HPDE6-E6E7 (cell line): ENCODE measurements at regions not wholly inside any gene's neighbourhood (a gene's known extent, or its start where the extent isn't known, plus 50 kb on each side); places are given as distances from the start of the nearest gene placed in this dataset.

Experiments
- DNase-seq: peaks from one replicate; pipeline ENCODE4 v3.0.0; 2011; ENCODE audit warnings: missing footprints; ENCODE audit errors: extremely low spot score

GRCh38 chr15:85307687-85308045, 72.7 kb upstream of the AKAP13 start:
- DNase-seq: no peak

DNA sequence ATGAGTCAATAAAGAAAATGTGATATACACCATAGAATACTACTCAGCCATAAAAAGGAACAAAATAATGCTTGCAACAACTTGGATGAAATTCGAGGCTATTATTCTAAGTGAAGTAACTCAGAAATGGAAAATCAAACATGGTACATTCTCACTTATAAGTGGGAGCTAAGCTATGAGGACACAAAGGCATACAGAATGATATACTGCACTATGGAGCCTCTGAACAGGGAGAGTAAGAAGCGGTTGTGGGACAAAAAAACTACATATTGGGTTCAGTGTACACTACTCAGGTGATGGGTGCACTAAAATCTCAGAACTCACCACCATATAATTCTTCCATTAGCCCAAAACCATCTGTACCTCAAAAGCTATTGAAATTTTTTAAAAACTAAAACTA, 68.8 kb upstream of the AKAP13 start:
- no peak for DNase-seq

DNA sequence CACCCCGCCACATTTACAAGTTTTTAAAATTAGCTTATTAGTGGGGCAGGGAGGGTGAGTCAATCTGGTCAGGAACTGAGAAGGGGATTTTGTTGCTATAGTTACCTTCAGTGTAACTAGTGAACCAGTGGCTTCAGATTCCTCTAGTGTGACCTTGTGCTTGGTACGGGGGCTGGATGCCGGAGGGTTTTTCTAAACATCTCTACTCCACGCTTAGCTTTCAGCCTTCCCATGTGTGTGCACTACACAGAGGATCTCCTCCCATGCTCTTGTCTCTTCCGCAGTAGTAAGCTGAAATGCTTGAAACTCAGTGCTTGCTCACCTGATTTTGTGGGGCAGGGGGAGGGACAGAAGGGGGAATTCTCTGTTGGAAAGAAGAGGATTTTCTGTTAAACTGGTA, 67.9 kb upstream of the AKAP13 start:
- DNase-seq: no peak

- no peak for DNase-seq
Measured at GRCh38 chr15:85312929-85313331, 67.5 kb upstream of the AKAP13 start.

- DNase-seq: no peak
Measured at GRCh38 chr15:85313339-85313738, 67.1 kb upstream of the AKAP13 start.

DNA sequence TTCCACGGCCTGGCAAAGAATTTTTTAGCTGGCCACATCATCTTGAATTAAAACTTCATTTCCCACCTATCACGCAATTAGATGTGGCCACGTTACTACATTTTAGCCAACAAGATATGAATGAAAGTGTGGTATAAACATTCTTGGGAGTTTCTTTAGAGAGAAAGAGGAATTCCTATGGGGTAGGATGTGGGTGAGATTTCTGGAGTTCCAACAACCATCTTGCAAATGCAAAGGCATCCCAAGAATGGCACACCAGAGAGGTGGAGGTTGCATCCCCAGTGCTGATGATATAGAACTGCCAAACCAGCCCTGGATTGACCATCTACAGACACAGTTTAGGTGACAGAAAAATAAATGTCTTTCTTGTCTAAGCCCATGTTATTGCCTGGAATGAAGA, 66.3 kb upstream of the AKAP13 start:
- no peak for DNase-seq

- no peak for DNase-seq
Measured at GRCh38 chr15:85314633-85315032, 65.8 kb upstream of the AKAP13 start.

DNA sequence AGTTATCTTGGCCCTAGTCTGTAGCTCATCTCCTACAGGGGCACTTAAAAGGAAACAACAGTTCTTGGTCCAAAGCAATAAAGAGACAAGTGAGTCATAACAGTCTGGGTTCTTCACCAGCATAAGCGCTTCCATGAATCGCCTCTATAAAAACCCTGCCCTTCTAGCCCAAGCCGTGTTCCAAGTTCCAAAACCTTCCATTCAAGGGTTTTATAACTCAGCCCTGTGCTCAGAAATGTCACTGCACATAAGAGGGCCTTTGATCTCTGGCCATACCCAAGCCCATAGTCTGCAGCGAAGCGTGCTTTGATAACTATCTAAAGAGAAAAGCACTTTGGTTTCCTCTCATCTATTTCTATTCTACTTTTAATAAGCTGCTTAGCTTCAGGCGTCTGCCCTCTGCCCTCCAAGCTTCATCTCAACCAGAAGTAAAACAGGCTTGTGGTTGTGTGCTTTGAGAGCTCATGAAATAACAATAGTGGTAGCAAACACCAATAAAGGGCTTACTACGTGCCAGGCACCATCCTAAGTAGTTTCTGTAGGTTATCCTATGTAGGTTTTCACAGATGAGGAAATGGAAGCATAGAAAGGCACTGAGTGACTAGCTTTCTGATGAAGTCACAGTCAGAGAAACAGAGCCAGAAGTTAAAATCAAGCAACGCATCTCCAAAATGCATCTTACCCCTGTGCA, 64.0 kb upstream of the AKAP13 start:
- no peak for DNase-seq

- DNase-seq: no peak
Measured at GRCh38 chr15:85318048-85318731, 62.2 kb upstream of the AKAP13 start.

DNA sequence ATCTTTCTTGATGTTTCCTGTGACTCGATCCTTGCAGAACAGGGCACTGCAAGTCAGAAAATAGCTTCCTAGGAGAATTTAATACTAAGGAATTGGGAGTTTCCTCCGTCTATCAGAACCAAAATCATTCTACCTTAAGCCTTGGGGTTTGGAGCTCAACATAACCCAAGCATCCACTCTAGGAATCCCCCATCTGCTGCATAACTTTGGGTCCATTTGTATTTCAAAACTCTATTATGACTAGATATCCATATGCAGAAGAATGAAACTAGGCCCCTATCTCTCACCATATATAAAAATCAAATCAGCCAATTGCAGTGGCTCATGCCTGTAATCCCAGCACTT, 61.7 kb upstream of the AKAP13 start:
- DNase-seq: no peak

DNA sequence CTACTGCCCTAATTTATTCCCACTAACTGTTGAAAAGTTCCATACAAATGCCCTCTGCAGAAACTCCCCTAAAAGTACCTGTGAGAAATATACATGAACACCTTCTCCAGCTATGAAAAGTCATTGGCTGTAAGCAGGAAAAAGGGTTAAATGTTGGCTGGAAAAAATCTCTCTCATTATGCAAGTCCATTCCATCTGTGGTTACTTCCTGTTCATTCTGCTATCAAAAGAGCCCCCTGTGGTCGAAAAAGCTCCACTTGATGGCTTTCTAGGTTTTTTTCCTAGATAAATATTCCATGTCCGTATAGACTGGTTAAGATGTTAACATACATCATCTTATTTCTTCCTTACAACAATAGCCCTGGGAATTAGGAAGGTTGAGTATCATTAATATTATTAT, 56.2 kb upstream of the AKAP13 start:
- DNase-seq: no peak

DNA sequence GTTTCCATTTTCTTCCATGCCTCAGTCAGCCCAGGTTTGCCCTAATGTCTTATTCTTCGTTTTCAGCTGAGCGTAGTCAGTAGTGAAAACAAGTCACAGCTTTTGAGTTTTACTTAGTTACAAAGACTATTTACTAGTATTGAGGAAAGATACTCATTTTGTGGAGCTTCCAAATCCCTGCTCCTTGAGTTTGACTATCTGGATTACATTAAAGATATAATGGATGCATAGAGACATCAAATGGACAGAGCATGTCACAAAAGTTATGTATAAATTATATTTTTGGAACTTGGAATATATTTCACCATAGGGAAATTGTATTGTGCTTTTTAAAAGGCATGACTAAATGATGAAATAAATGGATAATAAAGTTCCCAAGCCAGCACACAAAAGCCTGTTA, 54.6 kb upstream of the AKAP13 start:
- DNase-seq: no peak

DNA sequence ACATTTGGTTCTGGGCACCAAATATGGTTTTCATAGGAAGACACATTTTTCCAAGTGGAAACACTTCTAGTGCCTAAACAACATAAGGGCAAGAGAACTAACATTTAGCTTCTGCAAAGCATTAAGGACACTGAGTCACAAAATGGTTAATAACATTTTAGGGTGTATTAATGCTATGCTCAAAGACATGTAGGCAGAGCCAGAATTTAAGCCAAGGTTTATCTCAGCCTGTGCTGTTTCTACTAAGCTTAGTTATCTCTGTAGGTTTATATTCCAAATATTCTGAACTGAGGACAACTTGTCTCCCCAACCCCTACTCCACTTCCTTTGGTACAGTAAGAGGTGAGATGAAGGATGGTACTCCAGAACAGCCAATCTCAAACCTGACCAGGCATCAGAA, 54.1 kb upstream of the AKAP13 start:
- no peak for DNase-seq

GRCh38 chr15:85327820-85328219, 52.6 kb upstream of the AKAP13 start:
- DNase-seq: no peak

GRCh38 chr15:85329561-85330422, 50.6 kb upstream of the AKAP13 start:
- no peak for DNase-seq
